Daoy (cell line): ENCODE measurements at regions not wholly inside any gene's neighbourhood (a gene's known extent, or its start where the extent isn't known, plus 50 kb on each side); places are given as distances from the start of the nearest gene placed in this dataset.

Experiments
- DNase-seq: peaks from one replicate; pipeline ENCODE4 v3.0.0-alpha.2; 2015; ENCODE audit warnings: low read depth

DNA sequence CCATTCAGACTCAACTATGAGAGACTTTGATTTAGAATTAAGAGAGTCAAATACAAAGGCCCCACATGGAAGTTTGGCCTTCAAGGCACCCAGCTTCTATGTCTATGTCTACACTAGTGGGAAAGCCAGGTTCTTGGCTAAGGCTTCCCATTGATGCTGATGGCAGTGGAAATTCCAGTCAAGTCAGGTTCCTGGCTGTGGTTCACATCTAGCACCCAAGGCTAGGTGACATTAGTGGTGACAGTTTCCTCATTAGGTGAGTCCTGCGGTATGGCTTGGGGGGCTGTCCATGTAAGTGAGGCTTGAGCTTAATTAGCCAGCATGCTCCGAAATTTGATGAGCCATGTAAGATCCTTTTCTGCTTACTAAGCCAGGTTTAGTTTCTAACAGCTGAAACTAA is 460.9 kb downstream of the RMST start:
- DNase-seq, result no peak

DNA sequence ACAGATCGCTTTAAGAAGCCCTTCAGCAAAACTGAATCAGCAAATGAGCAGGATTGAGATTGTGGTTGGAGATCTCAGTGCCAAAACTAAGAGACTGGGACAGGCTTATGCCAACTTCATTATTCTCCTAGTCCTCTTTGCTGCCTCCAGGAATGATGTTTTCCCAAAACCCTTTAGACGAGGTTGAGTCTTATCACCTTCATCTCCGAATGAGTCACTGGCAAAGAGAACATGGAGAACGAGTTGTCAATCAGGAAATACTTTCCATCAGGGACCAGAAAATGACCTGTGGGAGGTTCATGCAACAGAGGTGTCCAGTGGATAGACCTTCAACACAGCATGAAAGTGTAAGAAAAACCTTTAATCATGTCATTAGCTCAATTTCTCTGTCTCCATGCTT is 461.5 kb downstream of the RMST start:
- no peak for DNase-seq

DNA sequence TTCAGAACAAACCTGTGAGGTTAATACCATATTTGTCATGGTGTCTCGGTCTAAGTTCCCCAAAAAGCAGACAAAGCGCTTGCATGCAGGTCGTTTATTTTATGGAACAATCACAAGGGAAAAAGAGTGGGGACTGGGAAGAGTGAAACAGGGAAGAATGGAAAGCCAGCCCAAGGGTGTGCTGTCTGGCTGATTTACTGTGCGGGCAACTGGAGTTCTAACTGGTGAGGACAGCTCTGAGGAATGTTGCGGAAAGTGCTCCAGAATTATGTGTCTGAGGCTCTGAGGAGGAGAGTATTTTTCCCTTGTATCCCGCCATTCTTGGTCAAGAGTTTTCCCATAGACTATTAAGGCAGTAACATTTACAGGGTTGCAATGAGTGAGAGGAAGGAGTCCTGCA is 465.4 kb downstream of the RMST start:
- peak; percentile 5 for DNase-seq

DNA sequence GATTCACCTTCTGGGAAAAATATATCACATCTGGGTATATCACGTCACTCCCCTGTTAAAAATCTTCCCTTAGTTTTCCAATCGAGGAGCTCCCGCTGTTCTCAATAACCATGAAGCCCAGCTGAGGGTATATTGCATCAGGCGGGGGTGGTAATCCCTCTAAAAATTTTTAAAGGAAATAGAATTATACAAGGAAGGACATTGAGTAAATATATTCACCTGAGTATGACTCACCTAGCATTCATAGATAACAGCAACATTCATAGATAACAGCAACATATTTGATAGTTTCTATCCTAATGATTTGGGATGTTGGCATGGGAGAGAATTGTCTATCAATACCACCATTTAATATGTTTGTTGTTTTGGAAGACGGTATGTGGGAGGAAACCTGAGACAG is 473.6 kb downstream of the RMST start:
- no peak for DNase-seq

DNA sequence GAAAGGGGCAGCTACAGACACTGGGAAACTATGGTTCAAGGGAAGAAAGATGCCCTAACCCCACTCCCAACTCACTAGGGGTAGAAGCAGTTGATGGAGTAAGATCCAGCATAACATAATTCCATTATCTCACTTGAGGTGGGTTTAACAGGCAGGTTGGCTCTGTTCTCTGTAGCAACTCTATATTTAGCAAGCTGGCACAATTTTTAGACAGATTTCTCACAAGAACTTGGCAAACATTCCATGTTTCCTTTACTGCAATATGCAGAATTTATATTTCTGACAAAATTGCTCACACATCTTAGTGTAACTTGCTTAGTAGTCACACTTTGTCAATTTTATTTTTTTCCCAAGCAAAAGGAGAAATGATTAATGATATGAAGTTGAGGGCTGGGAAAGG is 475.4 kb downstream of the RMST start:
- DNase-seq, result no peak

DNA sequence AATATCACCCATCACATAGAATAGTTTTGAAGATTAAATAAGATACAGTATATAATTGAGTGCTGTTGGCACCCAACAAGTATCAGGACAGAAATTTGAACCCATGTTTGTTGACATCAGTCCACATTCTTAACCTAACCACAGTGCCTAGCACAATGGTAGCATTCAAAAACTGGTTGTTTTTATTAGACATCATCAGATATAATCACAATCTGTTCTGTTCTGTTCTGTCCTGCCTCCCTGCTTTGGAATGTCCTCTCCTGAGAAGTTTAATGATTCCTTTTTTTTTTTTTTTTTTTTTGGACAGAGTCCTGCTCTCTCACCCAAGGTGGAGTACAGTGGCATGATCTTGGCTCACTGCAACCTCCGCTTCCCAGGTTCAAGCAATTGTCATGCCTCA is 476.6 kb downstream of the RMST start:
- no peak for DNase-seq

DNA sequence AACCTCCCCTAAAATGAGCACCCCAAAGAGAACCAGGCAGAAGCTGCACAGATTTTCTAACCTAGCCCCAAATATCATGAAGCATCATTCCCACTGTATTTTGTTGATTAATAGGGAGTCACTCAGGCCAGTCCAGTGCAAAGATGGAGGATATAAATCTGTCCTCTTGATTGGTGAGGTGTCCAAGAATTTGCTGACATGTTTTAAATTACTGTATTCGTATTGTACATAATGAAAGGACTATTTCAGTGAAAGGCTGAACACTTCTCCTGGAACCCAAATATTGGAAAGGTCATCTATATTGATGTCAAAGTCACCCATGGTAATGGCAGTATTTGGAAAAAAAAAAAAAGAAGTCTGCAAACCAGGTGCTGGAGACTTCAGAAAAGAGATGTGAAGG is 477.5 kb downstream of the RMST start:
- DNase-seq, result no peak

DNA sequence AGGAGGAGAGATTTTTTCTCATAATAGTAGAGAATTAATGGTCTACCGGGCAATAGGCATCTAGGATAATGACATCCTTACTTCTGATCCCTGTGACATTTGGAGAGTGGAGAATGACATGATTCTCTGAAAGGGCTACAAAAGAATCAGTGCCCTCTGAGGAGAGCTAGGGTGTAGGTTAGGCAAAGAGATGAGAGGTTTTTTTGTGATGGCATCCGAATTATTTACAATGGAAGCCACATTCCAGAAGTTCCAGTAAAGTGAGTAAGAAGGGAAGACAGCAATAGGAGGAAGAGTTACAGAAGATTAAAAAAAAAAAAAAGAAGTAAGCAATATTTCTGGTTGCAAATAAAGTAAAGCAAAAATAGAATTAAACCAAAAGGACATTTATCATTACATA is 478.0 kb downstream of the RMST start:
- DNase-seq, result no peak

DNA sequence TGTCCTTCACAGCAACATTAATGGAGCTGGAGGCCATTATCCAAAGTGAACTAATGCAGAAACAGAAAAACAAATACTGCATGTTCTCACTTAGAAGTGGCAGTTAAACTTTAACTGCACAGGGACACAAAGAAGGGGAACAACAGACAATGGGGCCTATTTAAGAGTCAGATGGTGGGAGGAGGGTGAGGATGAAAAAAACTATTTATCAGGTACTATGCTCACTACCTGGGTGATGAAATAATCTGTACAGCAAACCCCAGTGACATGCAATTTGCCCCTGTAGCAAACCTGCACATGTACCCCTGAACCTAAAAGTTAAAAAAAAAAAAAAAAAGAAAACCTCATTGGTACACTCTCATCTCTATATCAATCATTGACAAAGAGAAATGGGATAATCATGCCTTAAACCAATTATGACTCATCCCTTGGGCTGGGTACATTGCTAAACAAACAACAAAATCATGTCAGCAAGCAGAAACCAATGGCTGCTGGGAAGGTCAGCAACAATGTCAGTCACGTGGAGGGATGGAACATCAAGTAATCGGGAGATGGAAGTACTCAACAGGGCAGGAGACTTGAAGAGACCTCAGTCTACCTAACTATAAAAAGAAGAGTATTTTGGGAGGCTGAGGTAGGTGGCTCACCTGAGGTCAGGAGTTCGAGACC is 479.2 kb downstream of the RMST start:
- no peak for DNase-seq

DNA sequence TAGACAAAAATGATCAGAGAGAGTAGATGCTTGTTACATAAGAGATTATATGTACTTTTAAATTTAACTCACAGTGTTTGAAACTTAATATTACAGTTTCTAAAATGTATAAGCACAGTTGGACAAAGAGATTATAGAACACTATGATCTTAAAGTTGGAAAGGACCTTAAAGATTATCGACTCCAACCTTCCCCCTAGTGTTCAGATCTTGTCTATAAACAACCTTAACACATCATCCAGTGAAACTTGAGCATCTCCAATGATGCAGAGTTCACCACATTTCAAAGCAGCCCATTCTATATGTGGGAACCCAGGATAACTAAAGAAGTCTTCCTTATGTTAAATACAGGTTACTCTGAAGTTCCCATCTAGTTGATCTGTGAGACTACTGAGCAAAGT is 480.8 kb downstream of the RMST start:
- no peak for DNase-seq

DNA sequence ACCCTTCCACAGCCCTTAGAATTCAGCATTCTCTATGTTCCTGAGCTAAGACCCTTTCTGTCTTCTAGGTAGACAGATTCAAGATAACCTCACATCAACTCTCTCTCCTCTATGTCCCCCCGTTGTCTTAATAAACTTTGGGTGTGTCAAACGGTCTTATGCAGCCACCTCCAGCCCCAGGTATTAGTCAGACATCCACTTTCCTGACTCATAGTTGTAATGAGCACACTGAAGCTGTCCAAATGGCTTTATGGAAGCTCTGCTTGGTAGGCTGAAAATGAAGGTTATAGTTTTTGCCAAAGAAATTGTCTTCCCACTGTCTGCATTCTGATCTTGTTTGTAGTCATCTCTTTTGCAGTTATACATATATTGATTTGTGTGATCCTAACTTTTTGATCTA is 482.0 kb downstream of the RMST start:
- peak; percentile 8 for DNase-seq

DNA sequence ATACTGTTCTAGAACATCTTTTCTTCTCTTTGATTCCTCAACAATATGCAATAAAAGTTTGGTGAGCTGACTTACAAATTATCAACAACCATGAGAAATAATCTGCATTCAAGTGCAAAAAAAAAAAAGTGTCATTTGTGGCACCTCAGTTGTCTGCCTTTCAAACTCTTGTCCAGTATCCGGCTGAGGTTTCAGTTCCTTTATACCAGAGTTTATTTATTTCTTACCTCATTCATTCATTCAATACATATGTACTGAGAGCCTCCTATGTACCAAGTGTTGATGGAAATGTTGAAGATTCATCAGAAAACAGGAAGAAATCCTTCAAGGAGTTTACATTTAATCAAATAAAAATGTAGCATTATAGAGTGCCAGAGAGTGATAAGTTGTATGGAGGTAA is 484.1 kb downstream of the RMST start:
- DNase-seq, result no peak

DNA sequence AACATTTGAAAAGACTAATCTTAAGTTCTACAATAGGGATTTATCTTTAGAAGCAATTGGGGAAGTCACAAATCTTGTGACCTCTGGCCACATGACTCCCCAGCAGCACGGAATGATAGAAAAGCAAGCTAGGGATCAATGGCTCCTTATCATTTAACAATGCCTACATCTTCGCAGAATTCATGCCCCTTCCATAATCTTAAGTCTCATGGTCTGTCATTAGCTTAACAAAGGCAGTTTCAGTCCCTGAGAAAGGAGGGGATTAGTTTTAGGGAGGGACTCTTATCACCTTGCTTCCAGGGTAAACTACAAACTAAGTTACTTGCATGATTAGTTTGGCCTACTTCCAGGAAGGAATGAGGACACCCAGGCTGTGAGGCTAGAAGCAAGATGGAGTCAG is 486.0 kb downstream of the RMST start:
- DNase-seq, result no peak

DNA sequence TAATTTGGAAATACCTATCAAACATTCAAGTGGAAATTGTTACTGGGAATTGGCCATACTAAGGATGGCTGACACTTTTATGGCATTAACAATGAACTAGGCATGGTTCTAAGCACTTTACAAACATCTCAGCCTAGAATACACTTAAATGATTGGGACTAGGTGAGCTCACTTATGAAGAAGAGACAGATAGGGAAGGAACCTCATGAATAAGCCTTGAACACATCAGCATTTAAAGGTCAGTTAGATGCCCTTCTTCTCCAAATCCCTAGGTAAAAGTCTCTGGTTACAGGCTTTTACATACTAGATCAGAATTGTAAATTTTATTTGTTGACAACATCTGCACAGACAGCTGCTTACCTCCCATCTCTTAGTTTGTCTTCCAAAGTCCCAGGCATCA is 488.6 kb downstream of the RMST start:
- no peak for DNase-seq

DNA sequence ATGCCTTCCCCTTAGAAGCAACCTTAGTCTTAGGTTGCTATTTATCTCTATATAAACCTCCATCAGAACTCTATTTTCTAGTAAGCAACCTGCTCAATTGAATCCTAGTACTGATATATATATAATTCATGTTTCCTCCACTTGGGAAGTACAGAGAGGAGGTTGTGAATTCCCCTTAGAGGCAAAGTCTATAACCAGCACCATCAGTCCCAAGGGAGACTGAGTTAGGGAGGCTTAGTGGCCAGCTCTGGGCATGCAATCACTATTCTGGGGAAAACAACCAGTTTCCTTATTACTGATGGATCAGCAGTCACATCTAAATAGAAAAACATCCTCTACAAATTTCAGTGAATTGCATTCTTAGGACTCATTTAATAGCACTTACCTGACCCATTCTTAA is 489.1 kb downstream of the RMST start:
- no peak for DNase-seq

DNA sequence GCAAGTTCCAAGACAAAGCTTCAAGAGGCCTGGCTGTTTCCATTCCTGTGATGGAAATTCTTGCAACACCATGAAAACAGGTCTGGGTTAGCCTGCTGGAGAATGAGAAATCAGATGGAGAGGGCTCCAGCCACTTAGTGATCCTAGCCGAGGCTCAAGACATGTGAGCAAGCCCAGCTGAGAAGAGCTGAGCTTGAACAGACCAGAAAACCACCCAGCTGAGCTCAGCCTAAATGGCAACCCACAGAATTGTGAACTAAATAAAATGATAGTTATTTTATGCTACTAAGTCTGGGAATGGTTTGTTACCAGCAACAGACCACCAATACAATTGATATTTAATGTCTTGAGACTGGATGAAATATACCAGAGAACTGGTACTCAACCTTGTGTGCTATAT is 494.5 kb downstream of the RMST start:
- no peak for DNase-seq

DNA sequence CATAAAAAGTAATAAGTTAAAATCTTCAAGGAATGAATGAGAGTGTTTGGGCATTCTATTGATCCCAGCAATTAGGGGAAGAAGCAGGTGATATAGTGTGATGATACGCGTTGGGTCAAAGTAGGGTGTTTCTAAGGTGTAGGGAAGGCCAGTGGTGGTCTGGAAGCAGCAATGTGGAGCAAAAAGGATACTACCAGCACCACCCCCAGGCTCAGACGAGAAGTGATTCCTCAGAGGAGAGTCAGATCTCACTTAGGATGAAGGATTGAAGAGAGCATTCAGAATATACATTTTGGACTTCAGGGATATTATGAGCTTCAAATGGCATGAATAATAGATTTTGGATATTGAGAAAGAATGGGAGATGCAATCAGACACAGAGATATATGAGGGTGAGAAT is 497.6 kb downstream of the RMST start:
- DNase-seq, result no peak

DNA sequence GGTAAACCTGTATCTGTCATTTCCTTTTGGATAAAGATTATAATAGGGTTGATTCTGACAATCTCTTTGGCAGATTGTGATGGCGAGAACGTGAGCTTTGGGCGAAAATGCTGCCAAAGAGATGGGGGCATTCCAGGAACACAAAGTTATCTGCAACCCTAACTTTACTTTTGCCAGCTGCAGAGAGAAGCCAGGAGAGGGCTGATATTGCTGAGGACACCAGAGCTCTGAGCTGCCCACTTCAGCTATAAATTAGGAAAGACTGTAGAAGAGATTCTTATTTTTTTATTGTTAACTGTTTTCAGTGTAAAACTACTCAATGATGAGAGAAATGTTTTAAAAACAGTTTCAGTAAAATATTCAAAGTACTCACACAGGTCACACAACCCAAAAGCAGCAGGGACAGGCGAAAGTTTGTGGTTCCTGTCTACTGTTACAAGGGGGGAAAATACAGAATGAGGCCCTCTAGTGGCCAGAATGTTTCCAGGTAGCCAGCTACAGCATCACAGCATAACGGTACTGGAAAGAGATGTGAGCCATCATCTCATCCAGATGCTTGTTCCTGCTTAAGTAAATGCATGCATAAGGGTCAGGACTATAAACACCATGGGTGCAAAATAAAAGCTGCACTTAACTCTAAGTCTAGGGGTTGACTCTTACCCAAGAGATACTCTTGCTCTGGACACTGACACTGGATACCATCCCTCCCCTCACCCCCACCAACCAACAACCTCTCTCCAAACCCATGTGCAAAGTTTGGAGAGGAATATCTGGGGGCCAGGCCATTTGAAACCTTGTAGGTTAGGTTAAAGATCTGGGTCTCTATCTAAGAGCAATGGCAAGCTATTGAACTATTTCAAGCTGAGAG is 498.4 kb downstream of the RMST start:
- no peak for DNase-seq

DNA sequence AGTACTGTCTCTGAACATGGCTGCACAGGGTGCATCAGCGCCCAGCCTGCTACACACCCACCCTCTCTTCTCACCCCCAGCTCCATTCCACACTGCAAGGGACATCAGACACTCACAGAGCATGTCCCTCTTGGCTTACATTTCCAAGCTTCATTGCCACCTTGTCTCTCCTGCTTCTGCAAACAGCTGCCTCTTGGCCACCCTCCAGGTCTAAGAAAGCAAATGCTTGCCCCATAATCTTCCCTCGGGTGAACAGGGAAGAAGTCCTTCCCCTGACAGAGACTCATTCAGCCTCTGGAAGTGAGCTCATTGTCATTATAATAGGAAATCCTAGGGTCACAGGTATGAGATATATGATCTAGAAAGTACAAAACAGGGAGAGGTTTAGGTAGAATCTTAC is 505.2 kb downstream of the RMST start:
- no peak for DNase-seq

DNA sequence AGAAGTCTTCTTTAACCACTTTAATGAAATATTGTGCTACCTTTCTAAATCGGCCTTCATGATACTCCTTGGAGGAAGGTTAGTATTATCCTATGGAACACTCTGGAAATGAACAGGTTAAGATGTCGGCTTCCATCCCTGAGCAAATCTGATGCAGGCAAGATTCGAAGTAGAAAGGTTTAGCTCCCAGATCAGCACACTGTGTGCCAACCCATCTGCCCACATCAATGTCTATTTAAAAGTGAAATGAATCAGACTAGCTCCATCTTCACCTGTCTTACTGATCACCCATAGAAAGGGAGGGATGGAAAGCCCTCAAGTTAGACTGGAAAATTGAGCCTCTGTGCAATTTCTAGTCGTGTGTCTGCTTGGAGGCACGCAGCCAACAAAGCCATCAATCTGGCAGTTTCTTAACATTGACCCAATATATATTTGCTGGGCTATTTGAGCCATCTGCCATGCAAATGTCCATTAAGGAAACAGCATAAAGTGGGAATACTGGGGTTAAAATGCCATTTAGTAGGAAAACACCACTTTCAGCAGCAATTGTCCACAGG is 506.1 kb downstream of the RMST start:
- no peak for DNase-seq

DNA sequence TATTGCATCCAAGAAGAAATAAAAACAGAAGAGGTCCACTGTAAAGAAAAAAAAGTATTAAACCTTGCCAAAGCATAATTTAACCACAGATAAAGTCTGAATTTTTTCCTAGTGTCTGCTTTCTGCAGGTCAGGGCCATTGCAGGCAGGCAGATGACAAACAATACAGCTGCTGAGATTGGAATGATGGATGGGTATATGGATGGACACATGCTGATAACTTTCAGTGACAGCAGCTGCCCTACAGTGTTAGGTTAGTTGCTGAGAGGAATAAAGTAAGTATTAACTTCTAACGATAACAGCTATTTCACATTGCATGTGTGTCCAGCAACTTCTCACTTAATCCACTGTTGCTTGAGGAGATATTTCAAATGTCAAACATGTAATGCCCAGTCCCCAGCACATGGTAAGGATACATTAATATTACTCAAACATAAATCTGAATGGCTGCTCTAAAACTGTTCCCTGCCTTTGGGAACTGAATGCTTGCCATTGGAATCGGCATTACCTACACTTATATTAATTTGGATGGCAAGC is 515.3 kb downstream of the RMST start:
- no peak for DNase-seq

DNA sequence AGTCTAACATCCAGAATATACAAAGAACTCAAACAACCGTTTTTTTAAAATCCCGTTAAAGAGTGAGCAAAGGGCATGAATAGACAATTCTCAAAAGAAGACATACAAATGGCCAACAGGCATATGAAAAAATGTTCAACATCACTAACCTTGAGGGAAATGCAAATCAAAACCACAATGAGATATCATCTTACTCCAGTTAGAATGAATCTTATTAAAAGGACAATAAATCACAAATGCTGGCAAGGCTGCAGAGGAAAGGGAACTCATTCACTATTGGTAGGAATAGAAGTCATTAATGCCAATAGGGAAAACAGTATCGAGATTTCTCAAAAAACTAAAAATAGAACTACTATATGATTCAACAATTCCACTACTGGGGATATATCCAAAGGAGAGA is 520.1 kb downstream of the RMST start:
- no peak for DNase-seq

DNA sequence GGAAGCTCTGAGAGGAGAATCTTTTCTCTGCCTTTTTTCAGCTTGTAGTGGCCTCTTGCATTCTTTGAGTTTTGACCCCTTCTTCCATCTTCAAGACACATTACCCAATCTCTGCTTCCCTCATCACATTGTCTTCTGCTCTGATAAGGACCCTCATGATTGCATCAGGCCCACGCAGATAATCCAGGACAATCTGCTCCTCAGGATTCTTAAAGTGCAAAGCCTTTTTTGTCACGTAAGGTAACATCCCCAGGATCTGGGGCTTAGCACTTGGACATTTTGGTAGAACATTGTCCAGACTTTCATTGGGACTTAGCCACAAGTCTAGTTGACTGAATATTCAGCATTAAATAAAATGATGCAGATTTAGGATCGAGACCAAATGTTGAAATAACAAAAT is 521.2 kb downstream of the RMST start:
- no peak for DNase-seq
